22Rv1 (cell line): ENCODE measurements at regions not wholly inside any gene's neighbourhood (a gene's known extent, or its start where the extent isn't known, plus 50 kb on each side); places are given as distances from the start of the nearest gene placed in this dataset.

Source experiments
- ZFX ChIP-seq: fragments of 450-650 bp; IDR thresholded peaks from 2 replicates; pipeline ENCODE4 v1.6.1; 2017; ENCODE audit warnings: antibody characterized with exemption, borderline replicate concordance
- TF ChIP-seq, protein P1 (sequence below): fragments of 450-650 bp; IDR thresholded peaks from 2 replicates; pipeline ENCODE4 v1.5.1; 2017; ENCODE audit warnings: mild to moderate bottlenecking

DNA sequence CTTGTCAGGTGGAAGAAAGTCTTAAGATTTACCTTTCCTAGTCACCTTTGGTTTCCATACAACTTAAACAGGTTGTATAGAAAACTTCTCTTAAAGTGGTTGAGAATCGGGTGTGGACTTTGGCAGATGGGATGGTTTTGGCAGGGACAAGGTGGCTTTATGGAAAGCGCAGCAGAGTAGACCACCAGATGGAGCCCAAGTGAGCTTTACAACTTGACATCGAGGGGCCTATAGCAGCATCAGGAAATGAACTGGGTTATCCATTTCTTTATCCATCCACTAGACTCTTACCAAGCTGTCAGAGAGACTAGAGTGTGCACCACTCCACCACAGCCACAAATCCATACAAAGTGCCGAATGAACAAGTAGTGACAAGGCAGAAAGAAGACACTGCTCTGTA, 85.3 kb upstream of the MBNL1 start:
- TF ChIP-seq, protein P1, sequence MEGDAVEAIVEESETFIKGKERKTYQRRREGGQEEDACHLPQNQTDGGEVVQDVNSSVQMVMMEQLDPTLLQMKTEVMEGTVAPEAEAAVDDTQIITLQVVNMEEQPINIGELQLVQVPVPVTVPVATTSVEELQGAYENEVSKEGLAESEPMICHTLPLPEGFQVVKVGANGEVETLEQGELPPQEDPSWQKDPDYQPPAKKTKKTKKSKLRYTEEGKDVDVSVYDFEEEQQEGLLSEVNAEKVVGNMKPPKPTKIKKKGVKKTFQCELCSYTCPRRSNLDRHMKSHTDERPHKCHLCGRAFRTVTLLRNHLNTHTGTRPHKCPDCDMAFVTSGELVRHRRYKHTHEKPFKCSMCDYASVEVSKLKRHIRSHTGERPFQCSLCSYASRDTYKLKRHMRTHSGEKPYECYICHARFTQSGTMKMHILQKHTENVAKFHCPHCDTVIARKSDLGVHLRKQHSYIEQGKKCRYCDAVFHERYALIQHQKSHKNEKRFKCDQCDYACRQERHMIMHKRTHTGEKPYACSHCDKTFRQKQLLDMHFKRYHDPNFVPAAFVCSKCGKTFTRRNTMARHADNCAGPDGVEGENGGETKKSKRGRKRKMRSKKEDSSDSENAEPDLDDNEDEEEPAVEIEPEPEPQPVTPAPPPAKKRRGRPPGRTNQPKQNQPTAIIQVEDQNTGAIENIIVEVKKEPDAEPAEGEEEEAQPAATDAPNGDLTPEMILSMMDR, result peak; percentile 32
- no peak for TF ChIP-seq ZFX
